ENCODE measurements at regions not wholly inside any gene's neighbourhood (a gene's known extent, or its start where the extent isn't known, plus 50 kb on each side); places are given as distances from the start of the nearest gene placed in this dataset.

- TF ChIP-seq CTCF (IDR thresholded peaks at IDR 0.05) = no peak
- no peak for TF ChIP-seq POLR2A (IDR thresholded peaks at IDR 0.05)
Measured at GRCh38 chr1:192958350-192958749, 100.8 kb downstream of the UCHL5 start.

Data from esophagus squamous epithelium (tissue), 4 donors.